Right lobe of liver (tissue), 6 donors: ENCODE measurements at regions not wholly inside any gene's neighbourhood (a gene's known extent, or its start where the extent isn't known, plus 50 kb on each side); places are given as distances from the start of the nearest gene placed in this dataset.

ENCODE experiments used
- ATAC-seq, 4 donors: fragments of 200-7000 bp; cut with Tn5 transposase; one replicate each; pipeline ENCODE4 v1.9.1; 2020; ENCODE audit warnings: mild to moderate bottlenecking in 4 of 4, moderate library complexity in 4 of 4
- DNase-seq, 3 donors: peaks; one replicate each; pipeline ENCODE4 v3.0.0-alpha.2; 2020
- H3K27ac ChIP-seq, 3 donors: fragments of 200-600 bp; one replicate each; pipeline ENCODE4 v1.8.0; 2022
- H3K27me3 ChIP-seq, 2 donors: fragments of 200-600 bp; one replicate each; pipeline ENCODE4 v1.8.0; 2022
- H3K36me3 ChIP-seq, 4 donors: fragments of 200-600 bp; sonication (generic) in 1 of 4; one replicate each; pipeline versions ENCODE4 v1.5.1 to v1.8.0; 2017 to 2022; ENCODE audit warnings: control low read depth in 1 of 4
- H3K4me1 ChIP-seq, 4 donors: fragments of 200-600 bp; sonication (generic) in 1 of 4; one replicate each; pipeline versions ENCODE4 v1.5.1 to v1.8.0; 2017 to 2022; ENCODE audit warnings: control low read depth in 1 of 4
- H3K4me3 ChIP-seq, 3 donors: fragments of 200-600 bp; one replicate each; pipeline ENCODE4 v1.8.0; 2022
- H3K9me3 ChIP-seq, 4 donors: fragments of 200-600 bp; sonication (generic) in 1 of 4; one replicate each; pipeline versions ENCODE4 v1.5.1 to v1.8.0; 2017 to 2022; ENCODE audit warnings: control low read depth in 1 of 4
- POLR2A ChIP-seq: fragments of 450-650 bp; IDR thresholded peaks from one replicate; pipeline ENCODE4 v1.6.1; 2017; ENCODE audit warnings: antibody characterized with exemption, mild to moderate bottlenecking
- WGBS: methylation state at CpG from one replicate; pipeline ENCODE4 v1.1.6; 2018; ENCODE audit warnings: low coverage, low lambda C conversion rate; ENCODE audit not compliant: insufficient coverage; ENCODE audit errors: missing lambda C conversion rate; 5-methylcytosine and 5-hydroxymethylcytosine counted together
- intact Hi-C, 2 donors: fragments of 100-400 bp; cut with DNase I; formaldehyde crosslinking; loops; one replicate each; pipeline versions ENCODE4 v1.11.2 to v1.14.1; 2022
- TF ChIP-seq, protein P1 (sequence below), 4 donors: fragments of 200-600 bp in 3 of 4; fragments of 450-650 bp in 1 of 4; IDR thresholded peaks; one replicate each; pipeline versions ENCODE4 v1.5.1 to v1.8.0; 2016 to 2022; ENCODE audit warnings: antibody characterized with exemption in 4 of 4, mild to moderate bottlenecking in 2 of 4
- donor health status: DM: no; HTN: yes; CAD: no.
- donor health status: DM: no; HTN: no; CAD: no.
- donor health status: DM: no; HTN: no; CAD: no.
- donor health status: DM: no; HTN: yes; CAD: no.
- donor health status: DM: no; HTN: yes; CAD: no.

DNA sequence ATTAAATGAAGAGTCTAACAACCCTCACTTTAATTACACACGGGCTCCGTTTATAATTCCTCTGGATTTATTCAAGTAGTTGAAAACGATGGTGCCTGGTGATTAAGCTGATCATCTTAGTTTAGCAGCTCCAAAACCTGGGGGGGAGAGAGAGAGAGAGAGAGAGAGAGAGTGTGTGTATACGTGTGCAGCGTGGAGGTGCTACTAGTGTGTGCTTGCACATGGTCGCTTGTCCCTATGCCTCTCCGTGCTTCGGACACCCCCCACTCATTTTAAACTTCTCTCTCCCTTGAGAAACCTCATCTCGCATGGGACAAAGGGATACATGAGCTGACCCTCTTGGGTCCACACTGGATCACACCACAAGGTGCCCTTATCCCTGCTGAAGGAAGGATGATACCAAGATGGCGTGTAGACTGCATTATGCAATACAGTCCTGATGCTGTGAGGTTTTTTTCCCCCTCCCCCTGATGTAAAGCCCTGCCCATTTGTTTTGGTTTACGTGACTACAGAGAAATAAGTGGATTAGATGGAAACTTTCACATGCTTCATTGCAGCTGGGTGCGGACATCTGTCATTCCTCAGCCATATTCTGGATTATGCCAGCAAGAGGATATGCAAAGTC lies 320.8 kb downstream of the ZNF536 start:
- no peak for ATAC-seq
- no peak overlapping the region for H3K27ac ChIP-seq
- no peaks in the 10 kb centered on the region for H3K36me3 ChIP-seq

GRCh38 chr19:30692181-30692811 lies 320.1 kb downstream of the ZNF536 start:
- intact Hi-C loops, result no loop called here
- WGBS, result 36% methylated on average over 10 of the region's 21 CpGs
- no peak for TF ChIP-seq POLR2A
- TF ChIP-seq, protein P1, sequence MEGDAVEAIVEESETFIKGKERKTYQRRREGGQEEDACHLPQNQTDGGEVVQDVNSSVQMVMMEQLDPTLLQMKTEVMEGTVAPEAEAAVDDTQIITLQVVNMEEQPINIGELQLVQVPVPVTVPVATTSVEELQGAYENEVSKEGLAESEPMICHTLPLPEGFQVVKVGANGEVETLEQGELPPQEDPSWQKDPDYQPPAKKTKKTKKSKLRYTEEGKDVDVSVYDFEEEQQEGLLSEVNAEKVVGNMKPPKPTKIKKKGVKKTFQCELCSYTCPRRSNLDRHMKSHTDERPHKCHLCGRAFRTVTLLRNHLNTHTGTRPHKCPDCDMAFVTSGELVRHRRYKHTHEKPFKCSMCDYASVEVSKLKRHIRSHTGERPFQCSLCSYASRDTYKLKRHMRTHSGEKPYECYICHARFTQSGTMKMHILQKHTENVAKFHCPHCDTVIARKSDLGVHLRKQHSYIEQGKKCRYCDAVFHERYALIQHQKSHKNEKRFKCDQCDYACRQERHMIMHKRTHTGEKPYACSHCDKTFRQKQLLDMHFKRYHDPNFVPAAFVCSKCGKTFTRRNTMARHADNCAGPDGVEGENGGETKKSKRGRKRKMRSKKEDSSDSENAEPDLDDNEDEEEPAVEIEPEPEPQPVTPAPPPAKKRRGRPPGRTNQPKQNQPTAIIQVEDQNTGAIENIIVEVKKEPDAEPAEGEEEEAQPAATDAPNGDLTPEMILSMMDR (IDR thresholded peaks at IDR 0.05), result no peak
- Histone ChIP-seq H3K27ac (no peak overlapping the region), H3K27me3 (peaks cover 0 to 8% of the 10 kb centered on the region in 2 donors), H3K36me3 (no peaks in the 10 kb centered on the region), H3K9me3 (no peaks in the 10 kb centered on the region), H3K4me1 (no peaks in the 10 kb centered on the region), H3K4me3 (no peak overlapping the region)
- DNase-seq (no peak), ATAC-seq (no peak)

More for the DNA sequence above, 320.8 kb downstream of the ZNF536 start:
- no peak for DNase-seq
- TF ChIP-seq POLR2A, result no peak
- TF ChIP-seq, protein P1 (IDR thresholded peaks at IDR 0.05), result no peak
- Histone ChIP-seq H3K4me1 (no peaks in the 10 kb centered on the region), H3K27me3 (peaks cover 0 to 8% of the 10 kb centered on the region in 2 donors), H3K4me3 (no peak overlapping the region), H3K9me3 (no peaks in the 10 kb centered on the region)
- 58% methylated on average over 11 of the region's 12 CpGs for WGBS
- intact Hi-C loops, result no loop called here

GRCh38 chr19:30691819-30692166 lies 319.6 kb downstream of the ZNF536 start:
- intact Hi-C loops, result no loop called here
- DNase-seq (no peak), ATAC-seq (no peak)
- WGBS, result 22% methylated on average over 10 of the region's 10 CpGs
- Histone ChIP-seq H3K4me1 (no peaks in the 10 kb centered on the region), H3K36me3 (no peaks in the 10 kb centered on the region), H3K4me3 (no peak overlapping the region), H3K27ac (no peak overlapping the region), H3K27me3 (peaks cover 0 to 6% of the 10 kb centered on the region in 2 donors), H3K9me3 (no peaks in the 10 kb centered on the region)
- TF ChIP-seq, protein P1 (IDR thresholded peaks at IDR 0.05), result no peak
- no peak for TF ChIP-seq POLR2A

- WGBS, result 28% methylated on average over 21 of the region's 22 CpGs
- DNase-seq, result no peak
- peaks cover 0 to 3% of the 10 kb centered on the region in 2 donors for H3K27me3 ChIP-seq
- H3K27ac ChIP-seq, result no peak overlapping the region
- no peaks in the 10 kb centered on the region for H3K4me1 ChIP-seq
- ATAC-seq, result no peak
- TF ChIP-seq, protein P1 (IDR thresholded peaks at IDR 0.05), result no peak
- no peak for TF ChIP-seq POLR2A
- H3K36me3 ChIP-seq, result no peaks in the 10 kb centered on the region
- no peaks in the 10 kb centered on the region for H3K9me3 ChIP-seq
- H3K4me3 ChIP-seq, result no peak overlapping the region
- intact Hi-C loops, result no loop called here
These were observed 319.0 kb downstream of the ZNF536 start for GRCh38 chr19:30690935-30691818.
